ENCODE measurements at regions not wholly inside any gene's neighbourhood (a gene's known extent, or its start where the extent isn't known, plus 50 kb on each side); places are given as distances from the start of the nearest gene placed in this dataset.

DNA sequence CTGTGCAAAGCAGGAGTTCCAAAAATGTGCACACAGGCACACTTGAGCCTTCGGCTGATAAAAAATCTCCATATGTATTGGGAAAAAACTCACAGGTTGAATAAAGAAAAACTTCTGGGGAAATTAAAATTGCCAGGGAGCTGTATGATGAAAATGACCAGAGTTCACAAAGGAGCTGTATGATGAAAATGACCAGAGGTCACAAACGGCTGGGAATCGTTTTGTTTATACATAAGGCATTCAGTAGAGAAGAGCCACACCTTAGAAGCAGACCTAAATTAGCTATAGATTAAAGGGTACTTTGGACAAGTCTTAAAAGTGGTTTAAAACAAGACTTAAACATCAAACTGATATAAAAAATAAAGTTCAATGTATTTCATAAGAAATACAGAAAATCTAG lies 251.7 kb upstream of the TMEM132C start:
- intact Hi-C loops (cut with micrococcal nuclease; ENCODE audit: unreplicated experiment): no loop called here
- no peaks in the 10 kb centered on the region for H4K20me1 ChIP-seq (ENCODE audit: control insufficient read depth, insufficient read depth)
- H3K36me3 ChIP-seq (ENCODE audit: control insufficient read depth in 2 of 2, insufficient read depth in 2 of 2, low read length in 1 of 2): no peaks in the 10 kb centered on the region
- no peak for ATAC-seq
- H3K9ac ChIP-seq (ENCODE audit: control insufficient read depth, insufficient read depth, low read length): no peak overlapping the region
- H2AFZ ChIP-seq (ENCODE audit: control insufficient read depth, low read depth, low read length): no peak overlapping the region
- 1% methylated on average over 3 of the region's 3 CpGs for WGBS (ENCODE audit: insufficient coverage, insufficient replicate concordance, low lambda C conversion rate, missing lambda C conversion rate)
- POLR2A ChIA-PET: no interaction called here
- CTCF ChIA-PET: interaction anchor here (0.8 kb wide), 1 partner anchor 14 kb away, joined by 3 read pairs; no protein-coding TSS in a partner anchor
- H3K9me3 ChIP-seq (replicated peaks; ENCODE audit: control insufficient read depth, insufficient read depth, low read length): no peaks in the 10 kb centered on the region
- no peak for FAIRE-seq
- no peak overlapping the region for H3K4me2 ChIP-seq (ENCODE audit: control insufficient read depth, insufficient read depth)
- no peak for TF ChIP-seq TAF1 (IDR thresholded peaks at IDR 0.05; ENCODE audit: borderline replicate concordance, low read depth, low read length)
- TF ChIP-seq, protein P1, sequence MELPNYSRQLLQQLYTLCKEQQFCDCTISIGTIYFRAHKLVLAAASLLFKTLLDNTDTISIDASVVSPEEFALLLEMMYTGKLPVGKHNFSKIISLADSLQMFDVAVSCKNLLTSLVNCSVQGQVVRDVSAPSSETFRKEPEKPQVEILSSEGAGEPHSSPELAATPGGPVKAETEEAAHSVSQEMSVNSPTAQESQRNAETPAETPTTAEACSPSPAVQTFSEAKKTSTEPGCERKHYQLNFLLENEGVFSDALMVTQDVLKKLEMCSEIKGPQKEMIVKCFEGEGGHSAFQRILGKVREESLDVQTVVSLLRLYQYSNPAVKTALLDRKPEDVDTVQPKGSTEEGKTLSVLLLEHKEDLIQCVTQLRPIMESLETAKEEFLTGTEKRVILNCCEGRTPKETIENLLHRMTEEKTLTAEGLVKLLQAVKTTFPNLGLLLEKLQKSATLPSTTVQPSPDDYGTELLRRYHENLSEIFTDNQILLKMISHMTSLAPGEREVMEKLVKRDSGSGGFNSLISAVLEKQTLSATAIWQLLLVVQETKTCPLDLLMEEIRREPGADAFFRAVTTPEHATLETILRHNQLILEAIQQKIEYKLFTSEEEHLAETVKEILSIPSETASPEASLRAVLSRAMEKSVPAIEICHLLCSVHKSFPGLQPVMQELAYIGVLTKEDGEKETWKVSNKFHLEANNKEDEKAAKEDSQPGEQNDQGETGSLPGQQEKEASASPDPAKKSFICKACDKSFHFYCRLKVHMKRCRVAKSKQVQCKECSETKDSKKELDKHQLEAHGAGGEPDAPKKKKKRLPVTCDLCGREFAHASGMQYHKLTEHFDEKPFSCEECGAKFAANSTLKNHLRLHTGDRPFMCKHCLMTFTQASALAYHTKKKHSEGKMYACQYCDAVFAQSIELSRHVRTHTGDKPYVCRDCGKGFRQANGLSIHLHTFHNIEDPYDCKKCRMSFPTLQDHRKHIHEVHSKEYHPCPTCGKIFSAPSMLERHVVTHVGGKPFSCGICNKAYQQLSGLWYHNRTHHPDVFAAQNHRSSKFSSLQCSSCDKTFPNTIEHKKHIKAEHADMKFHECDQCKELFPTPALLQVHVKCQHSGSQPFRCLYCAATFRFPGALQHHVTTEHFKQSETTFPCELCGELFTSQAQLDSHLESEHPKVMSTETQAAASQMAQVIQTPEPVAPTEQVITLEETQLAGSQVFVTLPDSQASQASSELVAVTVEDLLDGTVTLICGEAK (IDR thresholded peaks at IDR 0.05; ENCODE audit: borderline replicate concordance): no peak
- TF ChIP-seq, protein P2, sequence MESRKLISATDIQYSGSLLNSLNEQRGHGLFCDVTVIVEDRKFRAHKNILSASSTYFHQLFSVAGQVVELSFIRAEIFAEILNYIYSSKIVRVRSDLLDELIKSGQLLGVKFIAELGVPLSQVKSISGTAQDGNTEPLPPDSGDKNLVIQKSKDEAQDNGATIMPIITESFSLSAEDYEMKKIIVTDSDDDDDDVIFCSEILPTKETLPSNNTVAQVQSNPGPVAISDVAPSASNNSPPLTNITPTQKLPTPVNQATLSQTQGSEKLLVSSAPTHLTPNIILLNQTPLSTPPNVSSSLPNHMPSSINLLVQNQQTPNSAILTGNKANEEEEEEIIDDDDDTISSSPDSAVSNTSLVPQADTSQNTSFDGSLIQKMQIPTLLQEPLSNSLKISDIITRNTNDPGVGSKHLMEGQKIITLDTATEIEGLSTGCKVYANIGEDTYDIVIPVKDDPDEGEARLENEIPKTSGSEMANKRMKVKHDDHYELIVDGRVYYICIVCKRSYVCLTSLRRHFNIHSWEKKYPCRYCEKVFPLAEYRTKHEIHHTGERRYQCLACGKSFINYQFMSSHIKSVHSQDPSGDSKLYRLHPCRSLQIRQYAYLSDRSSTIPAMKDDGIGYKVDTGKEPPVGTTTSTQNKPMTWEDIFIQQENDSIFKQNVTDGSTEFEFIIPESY (IDR thresholded peaks at IDR 0.05): no peak
- in situ Hi-C loops (cut with MboI): no loop called here
- H3K27me3 ChIP-seq (replicated peaks in 1 of 2; ENCODE audit: control insufficient read depth in 2 of 2, insufficient read depth in 2 of 2, low read length in 1 of 2): no peaks in the 10 kb centered on the region
- no peaks in the 10 kb centered on the region for H3K79me2 ChIP-seq (ENCODE audit: control insufficient read depth, insufficient read depth, low read length)
- SMC1A ChIA-PET (ENCODE audit: uncharacterized antibody, unreplicated experiment): no interaction called here
- BruUV-seq (replicated peaks): no TSS peak
- RAD21 ChIA-PET (ENCODE audit: unreplicated experiment): no interaction called here
- H3K4me1 ChIP-seq (ENCODE audit: control insufficient read depth, insufficient read depth, low read length): no peaks in the 10 kb centered on the region
- H3K4me3 ChIP-seq: no peak overlapping the region
- DNase-seq (ENCODE audit: low read depth, low spot score): no peak
- no peak overlapping the region for H3K27ac ChIP-seq (ENCODE audit: control insufficient read depth, insufficient read depth)
